MM.1S (cell line): ENCODE measurements at regions not wholly inside any gene's neighbourhood (a gene's known extent, or its start where the extent isn't known, plus 50 kb on each side); places are given as distances from the start of the nearest gene placed in this dataset.

Experiments
- EZH2 ChIP-seq: fragments of 300-600 bp; sonication (generic); optimal IDR thresholded peaks from 2 replicates; pipeline ENCODE3; 2017; ENCODE audit warnings: low read depth, mild to moderate bottlenecking, antibody characterized with exemption, low read length, mixed read lengths
- EZH2phosphoT487 ChIP-seq: fragments of 300-600 bp; sonication (generic); IDR thresholded peaks from 2 replicates; pipeline ENCODE4 v1.6.1; 2018; ENCODE audit warnings: antibody characterized with exemption, low read length
- TF ChIP-seq, protein P1 (sequence below): fragments of 300-600 bp; sonication (generic); IDR thresholded peaks from 2 replicates; pipeline ENCODE4 v1.5.1; 2016; ENCODE audit warnings: antibody characterized with exemption, low read length, mixed read lengths

DNA sequence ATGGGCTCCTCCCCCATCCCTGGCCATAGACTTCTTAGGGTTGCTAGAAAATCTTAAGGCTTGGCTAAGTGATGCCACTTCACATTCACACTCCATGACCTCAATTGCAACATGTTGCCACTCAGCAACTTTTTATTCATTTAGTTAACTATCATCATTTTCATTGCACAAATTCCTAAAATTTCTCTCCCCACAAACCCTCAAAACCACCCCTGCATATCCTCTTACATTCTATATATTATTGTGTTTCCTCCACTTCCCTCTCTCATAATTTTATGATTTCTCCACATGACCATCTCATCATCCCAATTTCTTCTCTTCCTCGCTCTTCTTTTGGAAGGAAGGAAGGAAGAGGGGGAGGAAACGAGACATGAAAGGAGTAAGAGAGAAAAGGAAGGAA, 436.0 kb downstream of the HACE1 start:
- TF ChIP-seq, protein P1, sequence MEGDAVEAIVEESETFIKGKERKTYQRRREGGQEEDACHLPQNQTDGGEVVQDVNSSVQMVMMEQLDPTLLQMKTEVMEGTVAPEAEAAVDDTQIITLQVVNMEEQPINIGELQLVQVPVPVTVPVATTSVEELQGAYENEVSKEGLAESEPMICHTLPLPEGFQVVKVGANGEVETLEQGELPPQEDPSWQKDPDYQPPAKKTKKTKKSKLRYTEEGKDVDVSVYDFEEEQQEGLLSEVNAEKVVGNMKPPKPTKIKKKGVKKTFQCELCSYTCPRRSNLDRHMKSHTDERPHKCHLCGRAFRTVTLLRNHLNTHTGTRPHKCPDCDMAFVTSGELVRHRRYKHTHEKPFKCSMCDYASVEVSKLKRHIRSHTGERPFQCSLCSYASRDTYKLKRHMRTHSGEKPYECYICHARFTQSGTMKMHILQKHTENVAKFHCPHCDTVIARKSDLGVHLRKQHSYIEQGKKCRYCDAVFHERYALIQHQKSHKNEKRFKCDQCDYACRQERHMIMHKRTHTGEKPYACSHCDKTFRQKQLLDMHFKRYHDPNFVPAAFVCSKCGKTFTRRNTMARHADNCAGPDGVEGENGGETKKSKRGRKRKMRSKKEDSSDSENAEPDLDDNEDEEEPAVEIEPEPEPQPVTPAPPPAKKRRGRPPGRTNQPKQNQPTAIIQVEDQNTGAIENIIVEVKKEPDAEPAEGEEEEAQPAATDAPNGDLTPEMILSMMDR = no peak
- TF ChIP-seq EZH2phosphoT487 (no peak), EZH2 (no peak)
